HCT116 (cell line): ENCODE measurements at regions not wholly inside any gene's neighbourhood (a gene's known extent, or its start where the extent isn't known, plus 50 kb on each side); places are given as distances from the start of the nearest gene placed in this dataset.
A peak's percentile ranks its signal among the peaks of the same experiment; 100 is the strongest.

Source experiments
- ATAC-seq: fragments of 200-7000 bp; cut with Tn5 transposase; 2 replicates; pipeline ENCODE4 v1.9.1; 2020; ENCODE audit warnings: mild to moderate bottlenecking, moderate library complexity
- BruUV-seq: library from RNA; stranded (reverse); fragments of 400-500 nt; replicated peaks from 2 replicates; lab custom pipeline; 2021; lab: Mats Ljungman, UMichigan
- CTCF ChIA-PET: fragments of 300-600 bp; sonication (Branson Sonifier 250); formaldehyde crosslinking; loops from one replicate; lab custom pipeline; 2021; ENCODE audit warnings: antibody characterized with exemption; lab: Charles Lee
- POLR2A ChIA-PET: fragments of 300-600, 350-600 bp; sonication (Branson Sonifier 250); formaldehyde crosslinking; loops from one replicate; lab custom pipeline; 2021; ENCODE audit warnings: antibody characterized with exemption; lab: Charles Lee
- RAD21 ChIA-PET, 2 experiments: fragments of 300-600 bp; sonication (Branson Sonifier 250); formaldehyde crosslinking; loops; one replicate each; lab custom pipeline; 2023; ENCODE audit warnings: low total read pairs in 2 of 2; ENCODE audit not compliant: uncharacterized antibody in 2 of 2, unreplicated experiment in 2 of 2, low non-redundant PET in 1 of 2; lab: Charles Lee
- DNase-seq: peaks from one replicate; pipeline ENCODE4 v3.0.0-alpha.2; 2010; ENCODE audit warnings: low read depth, low spot score
- H2AFZ ChIP-seq: fragments of 200-600 bp; shearing (Covaris generic), sonication (generic); 2 replicates; pipeline ENCODE4 v1.6.1; 2017; ENCODE audit warnings: low read depth, mixed run types, mixed read lengths, antibody characterized with exemption, low read length; ENCODE audit not compliant: poor library complexity, severe bottlenecking
- H3K27ac ChIP-seq: 2 replicates; pipeline ENCODE4 v1.5.1; 2012; ENCODE audit warnings: low read depth, low read length
- H3K27me3 ChIP-seq: fragments of 200-600 bp; sonication (generic); 2 replicates; pipeline ENCODE4 v1.6.1; 2016; ENCODE audit warnings: mixed run types, low read length, mixed read lengths; ENCODE audit not compliant: insufficient read depth
- H3K36me3 ChIP-seq, 2 experiments: fragments of 200-500 bp in 1 of 2; fragments of 200-600 bp in 1 of 2; sonication (Bioruptor generic) in 1 of 2; sonication (generic) in 1 of 2; 2 replicates each; pipeline versions ENCODE4 v1.5.1 to v1.6.1; 2014 to 2016; ENCODE audit warnings: low read length in 2 of 2, inconsistent platforms in 1 of 2, mixed read lengths in 1 of 2, mixed run types in 1 of 2; ENCODE audit not compliant: insufficient read depth in 2 of 2, control insufficient read depth in 1 of 2
- H3K4me1 ChIP-seq, 2 experiments: fragments of 200-600 bp in 1 of 2; sonication (generic) in 1 of 2; 2 replicates each; pipeline versions ENCODE4 v1.5.1 to v1.6.1; 2012 to 2017; ENCODE audit warnings: low read length in 2 of 2, inconsistent platforms in 1 of 2, mild to moderate bottlenecking in 1 of 2, mixed read lengths in 1 of 2, mixed run types in 1 of 2, moderate library complexity in 1 of 2; ENCODE audit not compliant: insufficient read depth in 2 of 2, control insufficient read depth in 1 of 2
- H3K4me2 ChIP-seq: fragments of 200-600 bp; sonication (generic); 2 replicates; pipeline ENCODE4 v1.6.1; 2017; ENCODE audit warnings: mixed run types, low read length, mixed read lengths
- H3K4me3 ChIP-seq, 2 experiments: fragments of 200-600 bp in 1 of 2; sonication (generic) in 1 of 2; replicated peaks in 1 of 2; 2 replicates each; pipeline ENCODE4 v1.5.1; 2011 to 2016; ENCODE audit warnings: low read length in 2 of 2, control low read depth in 1 of 2, low read depth in 1 of 2, mild to moderate bottlenecking in 1 of 2, mixed read lengths in 1 of 2, mixed run types in 1 of 2
- H3K79me2 ChIP-seq: fragments of 200-600 bp; sonication (generic); 2 replicates; pipeline ENCODE4 v1.6.1; 2017; ENCODE audit warnings: mild to moderate bottlenecking, mixed run types, low read length, moderate library complexity, mixed read lengths; ENCODE audit not compliant: insufficient read depth
- H3K9ac ChIP-seq: fragments of 200-600 bp; sonication (generic); 2 replicates; pipeline ENCODE4 v1.6.1; 2016; ENCODE audit warnings: low read length, mixed read lengths
- H3K9me2 ChIP-seq: fragments of 200-600 bp; sonication (generic), shearing (Covaris generic); 2 replicates; pipeline ENCODE4 v1.6.1; 2017; ENCODE audit warnings: mixed run types, mild to moderate bottlenecking, moderate library complexity; ENCODE audit not compliant: insufficient read depth
- H3K9me3 ChIP-seq, 2 experiments: fragments of 200-500 bp in 1 of 2; fragments of 200-600 bp in 1 of 2; sonication (Bioruptor generic) in 1 of 2; sonication (generic) in 1 of 2; 2 replicates each; pipeline ENCODE4 v1.6.1; 2014 to 2017; ENCODE audit warnings: low read length in 2 of 2, mixed read lengths in 2 of 2, inconsistent platforms in 1 of 2, low read depth in 1 of 2, mild to moderate bottlenecking in 1 of 2, mixed run types in 1 of 2, moderate library complexity in 1 of 2; ENCODE audit not compliant: control insufficient read depth in 1 of 2, insufficient read depth in 1 of 2
- H4K20me1 ChIP-seq: fragments of 200-600 bp; sonication (generic), shearing (Covaris generic); 2 replicates; pipeline ENCODE4 v1.6.1; 2017; ENCODE audit warnings: mixed run types, mild to moderate bottlenecking, moderate library complexity; ENCODE audit not compliant: insufficient read depth
- ATF3 ChIP-seq: IDR thresholded peaks from 2 replicates; pipeline ENCODE4 v1.6.1; 2012
- CEBPB ChIP-seq: IDR thresholded peaks from 2 replicates; pipeline ENCODE4 v1.6.1; 2012; ENCODE audit warnings: low read depth
- CTCF ChIP-seq, 3 experiments: fragments of 200-600 bp in 1 of 3; sonication (generic) in 1 of 3; IDR thresholded peaks in 2 of 3; conservative IDR thresholded peaks in 1 of 3; 2 replicates each; pipeline ENCODE4 v1.5.1; 2012 to 2017; ENCODE audit warnings: low read depth in 2 of 3, low read length in 2 of 3, antibody characterized with exemption in 1 of 3, borderline replicate concordance in 1 of 3, control low read depth in 1 of 3, mild to moderate bottlenecking in 1 of 3, mixed read lengths in 1 of 3, mixed run types in 1 of 3, moderate library complexity in 1 of 3; ENCODE audit not compliant: insufficient read depth in 1 of 3
- EGR1 ChIP-seq: IDR thresholded peaks from 2 replicates; pipeline ENCODE4 v1.6.1; 2012; ENCODE audit warnings: low read depth
- ELF1 ChIP-seq: IDR thresholded peaks from 2 replicates; pipeline ENCODE4 v1.6.1; 2012; ENCODE audit warnings: low read depth, borderline replicate concordance
- EZH2phosphoT487 ChIP-seq: fragments of 200-600 bp; IDR thresholded peaks from 2 replicates; pipeline ENCODE4 v1.6.1; 2018; ENCODE audit warnings: antibody characterized with exemption, borderline replicate concordance
- RAD21 ChIP-seq: IDR thresholded peaks from 2 replicates; pipeline ENCODE4 v1.6.1; 2012; ENCODE audit warnings: low read depth, mild to moderate bottlenecking
- ZNF274 ChIP-seq: fragments of 200-500 bp; sonication (Bioruptor generic); IDR thresholded peaks from 2 replicates; pipeline ENCODE4 v1.6.1; 2014; ENCODE audit warnings: mild to moderate bottlenecking, low read depth, low read length, inconsistent platforms
- intact Hi-C: fragments of 100-400 bp; cut with micrococcal nuclease; formaldehyde crosslinking; loops from 2 replicates; pipeline ENCODE4 v1.10.0; 2022

GRCh38 chr9:105842023-105842644 lies 147.8 kb downstream of the TMEM38B start:
- Histone ChIP-seq H3K79me2 (no peaks in the 10 kb centered on the region), H3K27ac (no peak overlapping the region), H2AFZ (no peak overlapping the region), H3K36me3 (no peaks in the 10 kb centered on the region), H3K4me3 (no peak overlapping the region), H3K9me3 (no peaks in the 10 kb centered on the region), H3K9ac (no peak overlapping the region), H3K9me2 (no peaks in the 10 kb centered on the region), H3K4me2 (no peak overlapping the region), H3K27me3 (no peaks in the 10 kb centered on the region), H3K4me1 (no peaks in the 10 kb centered on the region), H4K20me1 (no peaks in the 10 kb centered on the region)
- intact Hi-C loops = loop anchor here (1.0 kb wide), 2 partner anchors 39 to 1330 kb away; no protein-coding TSS in a partner anchor
- no TSS peak for BruUV-seq
- ChIA-PET CTCF (interaction anchor here (0.7 to 4.1 kb wide), 5 partner anchors 37 to 1336 kb away, joined by 3 to 24 read pairs (median 3); no protein-coding TSS in a partner anchor), RAD21 (no interaction called here), POLR2A (no interaction called here)
- ATAC-seq = no peak
- no peak for TF ChIP-seq ELF1
- no peak for TF ChIP-seq EZH2phosphoT487
- TF ChIP-seq ZNF274 = no peak
- peak; percentile 67 to 90 (median 79) for TF ChIP-seq CTCF (IDR thresholded peaks at IDR 0.05 in 2 of 3, conservative IDR thresholded peaks at IDR 0.05 in 1 of 3; ENCODE audit: borderline replicate concordance in 1 of 3, insufficient read depth in 1 of 3, low read depth in 2 of 3, low read length in 2 of 3)
- TF ChIP-seq ATF3 = peak; percentile 50; the same call in 1 of the 2 replicates
- TF ChIP-seq EGR1 = no peak
- TF ChIP-seq CEBPB = peak; percentile 88
- peak; percentile 84 for TF ChIP-seq RAD21
- DNase-seq = peak; percentile 18
